MM.1S (cell line): ENCODE measurements at regions not wholly inside any gene's neighbourhood (a gene's known extent, or its start where the extent isn't known, plus 50 kb on each side); places are given as distances from the start of the nearest gene placed in this dataset.

Experiments used
- DNase-seq: peaks from one replicate; pipeline ENCODE4 v3.0.0-alpha.2; 2015
- H2AFZ ChIP-seq: fragments of 300-600 bp; sonication (generic); 2 replicates; pipeline ENCODE4 v1.6.0; 2016; ENCODE audit warnings: antibody characterized with exemption, low read length
- H3F3A ChIP-seq: fragments of 300-600 bp; sonication (generic); 2 replicates; pipeline ENCODE4 v1.6.1; 2016; ENCODE audit warnings: mild to moderate bottlenecking, antibody characterized with exemption, low read length, moderate library complexity, mixed read lengths; ENCODE audit not compliant: insufficient read depth
- H3K27ac ChIP-seq: fragments of 300-600 bp; sonication (generic); 2 replicates; pipeline ENCODE4 v1.5.1; 2016; ENCODE audit warnings: mild to moderate bottlenecking, low read length
- H3K27me3 ChIP-seq: fragments of 300-600 bp; sonication (generic); replicated peaks from 2 replicates; pipeline ENCODE4 v1.6.0; 2016; ENCODE audit warnings: low read length; ENCODE audit not compliant: insufficient read depth
- H3K36me3 ChIP-seq: fragments of 300-600 bp; sonication (generic); replicated peaks from 2 replicates; pipeline ENCODE4 v1.6.1; 2016; ENCODE audit warnings: mild to moderate bottlenecking, low read length, mixed read lengths; ENCODE audit not compliant: insufficient read depth
- H3K4me1 ChIP-seq: fragments of 300-600 bp; sonication (generic); 2 replicates; pipeline ENCODE4 v1.6.1; 2016; ENCODE audit warnings: low read length, mixed read lengths
- H3K4me2 ChIP-seq: fragments of 300-600 bp; sonication (generic); 2 replicates; pipeline ENCODE4 v1.6.0; 2016; ENCODE audit warnings: low read depth, low read length
- H3K4me3 ChIP-seq: fragments of 300-600 bp; sonication (generic); 2 replicates; pipeline ENCODE4 v1.5.1; 2016; ENCODE audit warnings: low read length, mixed read lengths
- H3K79me2 ChIP-seq: fragments of 300-600 bp; sonication (generic); 2 replicates; pipeline ENCODE4 v1.6.1; 2016; ENCODE audit warnings: mixed run types, low read length, mixed read lengths
- H3K9ac ChIP-seq: fragments of 300-600 bp; sonication (generic); 2 replicates; pipeline ENCODE4 v1.6.1; 2016; ENCODE audit warnings: low read length, mixed read lengths
- H3K9me2 ChIP-seq: fragments of 300-600 bp; sonication (generic); replicated peaks from 2 replicates; pipeline ENCODE4 v1.6.1; 2016; ENCODE audit warnings: mild to moderate bottlenecking, low read length, mixed read lengths; ENCODE audit not compliant: insufficient read depth
- H3K9me3 ChIP-seq: fragments of 300-600 bp; sonication (generic); replicated peaks from 2 replicates; pipeline ENCODE4 v1.6.1; 2016; ENCODE audit warnings: mild to moderate bottlenecking, low read length, mixed read lengths; ENCODE audit not compliant: insufficient read depth
- H4K20me1 ChIP-seq: fragments of 300-600 bp; sonication (generic); 2 replicates; pipeline ENCODE4 v1.6.1; 2016; ENCODE audit warnings: mild to moderate bottlenecking, low read length, moderate library complexity, mixed read lengths; ENCODE audit not compliant: insufficient read depth
- CTCF ChIP-seq: fragments of 300-600 bp; sonication (generic); IDR thresholded peaks from 2 replicates; pipeline ENCODE4 v1.5.1; 2016; ENCODE audit warnings: antibody characterized with exemption, low read length, mixed read lengths
- EZH2 ChIP-seq: fragments of 300-600 bp; sonication (generic); optimal IDR thresholded peaks from 2 replicates; pipeline ENCODE3; 2017; ENCODE audit warnings: low read depth, mild to moderate bottlenecking, antibody characterized with exemption, low read length, mixed read lengths
- EZH2phosphoT487 ChIP-seq: fragments of 300-600 bp; sonication (generic); IDR thresholded peaks from 2 replicates; pipeline ENCODE4 v1.6.1; 2018; ENCODE audit warnings: antibody characterized with exemption, low read length

DNA sequence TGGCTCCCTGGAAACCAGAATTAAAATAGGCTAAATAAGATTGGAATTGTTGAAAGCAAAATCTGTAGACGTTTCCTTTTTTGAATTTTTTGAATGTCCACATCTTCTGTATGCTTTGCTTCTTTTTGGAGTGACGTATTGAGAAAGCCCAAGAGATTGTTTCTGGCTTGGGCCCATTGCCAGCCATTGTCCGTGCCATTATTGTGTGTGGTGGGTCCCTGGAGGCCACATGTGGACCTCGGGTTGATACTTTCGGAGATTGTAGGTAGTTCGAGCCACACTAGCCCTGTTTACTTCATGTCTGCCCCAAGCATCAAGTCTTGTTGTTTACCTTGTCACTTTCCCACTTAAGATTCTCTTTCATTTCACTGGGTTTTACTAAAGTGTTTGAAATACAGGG is 106.0 kb downstream of the PALM2AKAP2 start:
- Histone ChIP-seq H3K79me2 (no peaks in the 10 kb centered on the region), H3K27ac (no peak overlapping the region), H3K9ac (no peak overlapping the region), H3K9me3 (no peaks in the 10 kb centered on the region), H3K27me3 (no peaks in the 10 kb centered on the region), H3F3A (no peaks in the 10 kb centered on the region), H3K4me1 (0 out of 2 replicates have a peak, but pooled peaks cover 6% of the 10 kb centered on the region), H3K9me2 (no peaks in the 10 kb centered on the region), H2AFZ (no peak overlapping the region), H4K20me1 (no peaks in the 10 kb centered on the region), H3K4me3 (no peak overlapping the region), H3K4me2 (no peak overlapping the region), H3K36me3 (no peaks in the 10 kb centered on the region)
- no peak for TF ChIP-seq EZH2
- no peak for TF ChIP-seq CTCF
- TF ChIP-seq EZH2phosphoT487 = no peak
- DNase-seq = no peak

GRCh38 chr9:109886617-109887016 is 106.6 kb downstream of the PALM2AKAP2 start:
- H2AFZ ChIP-seq = no peak overlapping the region
- H4K20me1 ChIP-seq = no peaks in the 10 kb centered on the region
- H3K4me1 ChIP-seq = 0 out of 2 replicates have a peak, but pooled peaks cover 6% of the 10 kb centered on the region
- H3K9me3 ChIP-seq = no peaks in the 10 kb centered on the region
- H3K27me3 ChIP-seq = no peaks in the 10 kb centered on the region
- no peaks in the 10 kb centered on the region for H3K36me3 ChIP-seq
- no peaks in the 10 kb centered on the region for H3K79me2 ChIP-seq
- DNase-seq = no peak
- H3K4me2 ChIP-seq = no peak overlapping the region
- TF ChIP-seq CTCF (no peak), EZH2 (no peak), EZH2phosphoT487 (no peak)
- H3K9ac ChIP-seq = no peak overlapping the region
- no peak overlapping the region for H3K4me3 ChIP-seq
- H3K9me2 ChIP-seq = no peaks in the 10 kb centered on the region
- H3K27ac ChIP-seq = no peak overlapping the region
- H3F3A ChIP-seq = no peaks in the 10 kb centered on the region

- Histone ChIP-seq H3K9me2 (no peaks in the 10 kb centered on the region), H3K9ac (no peak overlapping the region), H3K36me3 (no peaks in the 10 kb centered on the region), H3K4me2 (no peak overlapping the region), H3K4me1 (0 out of 2 replicates have a peak, but pooled peaks cover 6% of the 10 kb centered on the region), H3K27ac (no peak overlapping the region), H2AFZ (no peak overlapping the region), H3F3A (no peaks in the 10 kb centered on the region), H3K79me2 (no peaks in the 10 kb centered on the region), H3K4me3 (no peak overlapping the region), H3K27me3 (no peaks in the 10 kb centered on the region), H3K9me3 (no peaks in the 10 kb centered on the region), H4K20me1 (no peaks in the 10 kb centered on the region)
- no peak for DNase-seq
- TF ChIP-seq EZH2 = no peak
- TF ChIP-seq CTCF = no peak
- TF ChIP-seq EZH2phosphoT487 = no peak
These were observed 107.1 kb downstream of the PALM2AKAP2 start for GRCh38 chr9:109887079-109887478.
